Esophagus squamous epithelium (tissue), 4 donors: ENCODE measurements at regions not wholly inside any gene's neighbourhood (a gene's known extent, or its start where the extent isn't known, plus 50 kb on each side); places are given as distances from the start of the nearest gene placed in this dataset.

Experiments used
- CTCF ChIP-seq, 6 experiments: fragments of 450-650 bp in 4 of 6; fragments of 200-600 bp in 2 of 6; sonication (generic) in 2 of 6; IDR thresholded peaks; one replicate each; pipeline ENCODE4 v1.5.1; 2016 to 2019; ENCODE audit warnings: antibody characterized with exemption in 6 of 6, mild to moderate bottlenecking in 4 of 6, moderate library complexity in 4 of 6
- POLR2A ChIP-seq, 4 donors: fragments of 450-650 bp; IDR thresholded peaks; one replicate each; pipeline ENCODE4 v1.6.1; 2017; ENCODE audit warnings: antibody characterized with exemption in 4 of 4, mild to moderate bottlenecking in 4 of 4, moderate library complexity in 3 of 4

GRCh38 chr22:27046603-27047002 lies 389.2 kb downstream of the MIAT start:
- TF ChIP-seq CTCF (IDR thresholded peaks at IDR 0.05), result no peak
- no peak for TF ChIP-seq POLR2A (IDR thresholded peaks at IDR 0.05)
